ENCODE measurements at regions not wholly inside any gene's neighbourhood (a gene's known extent, or its start where the extent isn't known, plus 50 kb on each side); places are given as distances from the start of the nearest gene placed in this dataset.

- CTCF ChIA-PET, result no interaction called here
- no peak for ATAC-seq (ENCODE audit: poor library complexity)
These were observed 940.8 kb downstream of the SLC6A15 start for GRCh38 chr12:83971781-83972180.

GRCh38 chr12:83960767-83961166 lies 951.8 kb downstream of the SLC6A15 start:
- Histone ChIP-seq H3K27me3 (ENCODE audit: control insufficient read depth in 1 of 2, insufficient read depth in 2 of 2, low read length in 2 of 2) (no peaks in the 10 kb centered on the region), H3K9me3 (ENCODE audit: control insufficient read depth in 1 of 2, insufficient read depth in 1 of 2, low read length in 2 of 2) (peaks cover 3 to 4% of the 10 kb centered on the region in 2 experiments), H3K4me1 (ENCODE audit: insufficient read depth, low read length) (no peaks in the 10 kb centered on the region), H3K27ac (ENCODE audit: low read depth in 1 of 2, low read length in 2 of 2) (no peak overlapping the region), H3K4me3 (ENCODE audit: low read length) (no peak overlapping the region), H3K36me3 (ENCODE audit: insufficient read depth, low read length) (no peaks in the 10 kb centered on the region)
- Mint-ChIP-seq H3K4me3 (no peak overlapping the region), H3K9me3 (peaks cover 3% of the 10 kb centered on the region), H3K4me1 (ENCODE audit: low read depth) (no peaks in the 10 kb centered on the region), H3K27me3 (no peaks in the 10 kb centered on the region), H3K36me3 (ENCODE audit: low read depth) (no peaks in the 10 kb centered on the region), H3K27ac (no peak overlapping the region)
- ChIA-PET CTCF (no interaction called here), POLR2A (no interaction called here)
- no peak for DNase-seq
- intact Hi-C loops (cut with DNase I, micrococcal nuclease), result no loop called here
- ATAC-seq (ENCODE audit: poor library complexity), result no peak
- TF ChIP-seq CTCF (IDR thresholded peaks at IDR 0.05), result no peak

More at GRCh38 chr12:83971781-83972180, 940.8 kb downstream of the SLC6A15 start:
- DNase-seq, result no peak
- no peak overlapping the region for H3K4me3 ChIP-seq (ENCODE audit: low read length)
- Mint-ChIP-seq H3K36me3 (ENCODE audit: low read depth) (no peaks in the 10 kb centered on the region), H3K9me3 (peaks cover 3% of the 10 kb centered on the region), H3K4me3 (no peak overlapping the region), H3K27ac (no peak overlapping the region), H3K27me3 (no peaks in the 10 kb centered on the region), H3K4me1 (ENCODE audit: low read depth) (no peaks in the 10 kb centered on the region)
- intact Hi-C loops (cut with DNase I, micrococcal nuclease), result no loop called here
- H3K27ac ChIP-seq (ENCODE audit: low read depth in 1 of 2, low read length in 2 of 2), result no peak overlapping the region
- H3K9me3 ChIP-seq (ENCODE audit: control insufficient read depth in 1 of 2, insufficient read depth in 1 of 2, low read length in 2 of 2), result no peaks in the 10 kb centered on the region
- POLR2A ChIA-PET, result no interaction called here
- TF ChIP-seq CTCF (IDR thresholded peaks at IDR 0.05), result no peak
- H3K27me3 ChIP-seq (ENCODE audit: control insufficient read depth in 1 of 2, insufficient read depth in 2 of 2, low read length in 2 of 2), result no peaks in the 10 kb centered on the region
- H3K4me1 ChIP-seq (ENCODE audit: insufficient read depth, low read length), result no peaks in the 10 kb centered on the region
- H3K36me3 ChIP-seq (ENCODE audit: insufficient read depth, low read length), result no peaks in the 10 kb centered on the region

- ChIA-PET POLR2A (no interaction called here), CTCF (no interaction called here)
- Mint-ChIP-seq H3K27me3 (no peaks in the 10 kb centered on the region), H3K27ac (no peak overlapping the region), H3K36me3 (ENCODE audit: low read depth) (no peaks in the 10 kb centered on the region), H3K4me3 (no peak overlapping the region), H3K9me3 (no peaks in the 10 kb centered on the region), H3K4me1 (ENCODE audit: low read depth) (no peaks in the 10 kb centered on the region)
- Histone ChIP-seq H3K27me3 (ENCODE audit: control insufficient read depth in 1 of 2, insufficient read depth in 2 of 2, low read length in 2 of 2) (no peaks in the 10 kb centered on the region), H3K4me3 (ENCODE audit: low read length) (no peak overlapping the region), H3K36me3 (ENCODE audit: insufficient read depth, low read length) (no peaks in the 10 kb centered on the region), H3K27ac (ENCODE audit: low read depth in 1 of 2, low read length in 2 of 2) (no peak overlapping the region), H3K4me1 (ENCODE audit: insufficient read depth, low read length) (no peaks in the 10 kb centered on the region), H3K9me3 (ENCODE audit: control insufficient read depth in 1 of 2, insufficient read depth in 1 of 2, low read length in 2 of 2) (peaks cover 0 to 3% of the 10 kb centered on the region in 2 experiments)
- DNase-seq (no peak), ATAC-seq (ENCODE audit: poor library complexity) (no peak)
- TF ChIP-seq CTCF (IDR thresholded peaks at IDR 0.05), result no peak
- intact Hi-C loops (cut with DNase I, micrococcal nuclease), result no loop called here
These were observed 953.6 kb downstream of the SLC6A15 start for GRCh38 chr12:83958997-83959396.

Measured in CD4-positive, alpha-beta T cell (primary cell).